HS-5 (cell line): ENCODE measurements at regions not wholly inside any gene's neighbourhood (a gene's known extent, or its start where the extent isn't known, plus 50 kb on each side); places are given as distances from the start of the nearest gene placed in this dataset.
"Not testable (repeated sequence)": the region's sequence is repeated elsewhere in the genome, so short reads cannot be mapped to it uniquely, and the experiment has no call there.

Source experiments
- DNase-seq: peaks from one replicate; pipeline ENCODE4 v3.0.0-alpha.2; 2012; ENCODE audit warnings: low read depth

DNA sequence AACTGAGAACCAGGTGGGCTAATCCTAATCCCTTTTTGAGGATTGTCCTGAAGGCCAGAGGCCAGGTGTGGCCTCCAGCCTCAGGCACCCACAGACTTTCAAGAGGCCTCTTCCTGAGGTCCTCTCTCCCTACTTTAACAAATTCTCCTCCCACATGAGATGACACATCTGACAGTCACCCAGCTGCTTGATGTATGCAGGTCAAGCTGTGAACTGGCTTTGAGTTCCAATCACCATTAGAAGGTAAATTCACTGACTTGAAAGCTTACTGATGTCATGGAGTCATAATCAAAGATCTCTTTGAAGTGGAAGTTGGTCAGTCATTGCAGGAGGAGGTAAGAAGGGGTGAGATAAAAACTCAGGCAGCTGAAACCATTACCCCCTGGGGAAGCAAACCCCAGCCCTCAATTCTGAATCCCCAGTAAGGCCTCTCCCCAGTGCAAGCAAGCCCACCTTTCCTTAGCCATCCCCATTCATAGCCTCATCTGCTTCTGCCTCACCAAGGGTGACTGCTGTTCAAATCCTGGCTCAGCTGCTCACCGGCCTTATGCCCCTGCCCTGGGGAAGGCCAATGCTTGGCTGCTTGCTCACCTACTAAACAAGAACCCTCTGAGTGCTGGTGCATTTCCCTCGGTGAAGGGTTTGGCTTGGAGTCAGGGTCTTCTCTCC is 196.3 kb downstream of the BCL2L11 start:
- not testable (repeated sequence) for DNase-seq

- not testable (repeated sequence) for DNase-seq
Measured at GRCh38 chr2:111319552-111319951, 198.8 kb downstream of the BCL2L11 start.

GRCh38 chr2:111320264-111320663 is 199.6 kb downstream of the BCL2L11 start:
- DNase-seq: not testable (repeated sequence)

- peak; percentile 56 for DNase-seq
Measured at GRCh38 chr2:111320965-111321364, 200.3 kb downstream of the BCL2L11 start.

DNA sequence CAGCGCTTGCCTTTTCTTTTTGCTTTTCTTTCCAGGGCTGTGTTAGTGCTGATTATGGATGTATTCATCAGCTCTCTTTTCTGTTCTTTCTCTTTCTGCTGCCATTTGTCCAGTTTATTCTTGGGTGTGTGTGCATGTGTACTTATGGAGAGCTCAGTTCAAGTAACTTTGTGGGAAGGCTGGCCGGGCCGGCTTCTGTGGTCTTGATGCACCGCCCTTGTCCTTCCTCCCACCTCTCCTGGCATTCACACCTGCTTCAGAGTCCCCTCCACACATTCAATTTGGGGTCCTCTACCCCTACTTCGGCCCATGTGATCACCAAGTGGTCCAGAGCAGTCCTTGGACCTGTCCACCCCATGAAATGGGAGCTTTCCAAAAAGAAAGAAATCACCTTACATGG is 202.7 kb downstream of the BCL2L11 start:
- DNase-seq: not testable (repeated sequence)

- DNase-seq: not testable (repeated sequence)
Measured at GRCh38 chr2:111327726-111328125, 207.0 kb downstream of the BCL2L11 start.

GRCh38 chr2:111329309-111329708 is 208.6 kb downstream of the BCL2L11 start:
- not testable (repeated sequence) for DNase-seq

GRCh38 chr2:111331099-111331724 is 210.5 kb downstream of the BCL2L11 start:
- not testable (repeated sequence) for DNase-seq

- not testable (repeated sequence) for DNase-seq
Measured at GRCh38 chr2:111335220-111335907, 214.7 kb downstream of the BCL2L11 start.

GRCh38 chr2:111338474-111338873 is 217.8 kb downstream of the BCL2L11 start:
- not testable (repeated sequence) for DNase-seq

DNA sequence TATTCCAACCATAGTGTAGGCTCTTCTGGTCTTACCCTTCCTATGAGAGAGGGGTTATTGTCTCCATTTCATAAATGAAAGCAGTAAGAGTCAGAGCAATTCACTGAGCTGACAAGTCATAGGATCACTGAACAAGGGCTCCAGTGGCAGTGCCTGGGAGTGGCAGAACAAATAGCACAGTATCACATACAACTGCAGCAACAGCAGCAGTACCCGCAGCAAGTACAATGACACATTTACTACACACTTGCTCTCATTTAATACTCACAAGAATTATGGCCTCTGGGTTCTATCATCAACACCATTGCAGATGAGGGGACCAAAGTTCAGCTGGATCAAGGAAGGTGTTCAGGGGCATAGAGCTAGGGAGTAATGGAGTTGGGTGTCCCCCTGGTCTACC is 218.8 kb downstream of the BCL2L11 start:
- DNase-seq: not testable (repeated sequence)

DNA sequence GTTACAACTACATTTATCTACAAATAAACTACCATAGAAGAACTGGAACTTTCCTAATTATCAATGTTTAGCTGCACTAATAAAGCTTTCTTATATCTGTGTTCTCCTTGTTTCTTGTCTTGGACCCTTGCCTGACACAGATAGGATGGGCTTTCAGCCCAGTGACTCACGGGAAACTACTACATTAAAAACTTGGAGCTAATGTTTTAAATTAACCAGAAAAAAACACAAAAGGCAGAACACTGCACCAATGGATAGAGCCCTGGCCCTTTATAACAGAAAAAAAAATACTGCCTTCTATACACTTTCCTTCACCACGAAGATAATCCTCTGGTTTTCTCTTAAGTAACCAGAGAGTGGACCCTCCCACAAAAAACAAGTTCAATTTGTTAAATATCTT is 223.9 kb downstream of the BCL2L11 start:
- not testable (repeated sequence) for DNase-seq

DNA sequence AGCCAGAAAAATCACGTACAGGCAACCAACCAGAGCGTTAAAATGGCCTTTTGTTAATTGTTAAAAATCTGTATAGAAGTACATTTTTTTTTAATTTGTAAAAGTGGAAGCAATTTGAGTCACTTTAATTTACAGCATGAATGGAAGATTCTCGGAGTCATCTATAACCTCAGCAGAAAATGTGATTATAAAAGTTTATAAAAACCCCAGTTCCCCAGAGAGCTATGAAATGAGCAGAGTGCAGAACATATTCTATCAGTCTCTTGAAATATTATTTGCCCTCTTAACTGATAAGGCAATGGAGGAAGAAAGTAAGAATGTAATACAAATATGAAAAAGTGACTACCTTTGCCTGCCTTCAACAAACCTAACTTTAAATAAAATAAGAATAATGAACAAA is 224.7 kb downstream of the BCL2L11 start:
- DNase-seq: not testable (repeated sequence)

DNA sequence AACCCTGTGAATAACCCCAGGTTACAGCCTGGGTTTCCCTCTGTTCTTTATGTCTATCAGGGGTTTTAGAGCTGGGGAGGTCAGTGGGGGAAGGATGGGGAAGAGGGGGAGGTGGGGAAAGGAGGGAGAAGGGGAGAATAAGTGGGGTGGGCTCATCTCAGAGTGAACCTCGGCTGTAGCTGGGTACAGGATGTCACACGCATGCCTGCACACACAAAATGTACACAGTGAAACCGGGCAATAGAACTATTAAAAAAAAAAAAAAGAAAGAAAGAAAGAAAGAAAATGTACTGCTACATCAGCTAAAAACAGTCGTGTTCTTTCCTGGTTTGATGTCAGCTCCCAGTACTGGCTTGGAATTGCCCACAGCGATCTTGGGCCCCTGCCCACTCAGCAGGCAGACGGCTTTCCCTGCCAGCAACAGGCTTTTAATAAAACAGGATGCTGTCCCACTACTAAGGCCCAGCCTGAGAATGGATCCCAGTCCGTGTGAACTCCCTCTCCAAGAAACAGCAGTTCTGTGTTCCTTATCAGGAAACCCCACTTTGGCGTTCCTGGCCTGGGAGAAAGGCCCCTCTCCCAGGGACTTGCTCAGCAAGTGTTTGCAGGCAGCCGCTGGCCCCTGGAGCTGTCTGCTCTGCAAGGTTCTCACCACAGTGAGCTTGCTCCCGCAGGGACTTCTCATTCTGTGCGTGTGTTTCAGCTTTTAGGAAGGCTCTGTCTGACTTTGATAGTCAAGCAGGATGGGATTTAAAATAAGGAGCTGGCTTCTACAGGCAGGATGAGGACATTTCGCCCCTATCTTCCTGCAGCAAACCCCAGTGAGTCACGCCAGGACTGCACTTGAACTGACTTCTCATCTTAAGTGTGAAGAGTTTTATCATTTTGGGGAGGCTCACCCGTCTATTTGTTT is 225.6 kb downstream of the BCL2L11 start:
- not testable (repeated sequence) for DNase-seq

DNA sequence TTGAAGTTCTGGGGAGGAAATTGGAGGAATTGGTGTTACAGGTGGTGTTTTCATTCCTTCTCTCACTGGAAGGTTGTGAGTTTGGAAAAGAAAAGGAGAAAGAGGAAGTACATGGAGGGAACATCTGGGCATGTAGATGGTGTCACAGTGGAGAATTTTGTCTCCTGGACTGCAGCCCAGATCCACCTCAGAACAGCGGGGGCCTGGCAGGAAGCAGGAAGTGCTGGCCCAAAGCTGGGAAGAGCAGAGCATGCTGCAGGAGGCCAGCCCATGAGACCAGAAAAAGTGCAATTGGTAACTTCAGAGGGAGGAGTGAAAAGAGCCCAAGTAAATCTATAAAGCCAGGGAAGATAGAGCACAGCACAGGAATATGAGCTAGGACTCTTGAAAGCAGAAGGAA is 227.0 kb downstream of the BCL2L11 start:
- not testable (repeated sequence) for DNase-seq

- not testable (repeated sequence) for DNase-seq
Measured at GRCh38 chr2:111348316-111348715, 227.6 kb downstream of the BCL2L11 start.

- DNase-seq: not testable (repeated sequence)
Measured at GRCh38 chr2:111355022-111355817, 234.5 kb downstream of the BCL2L11 start.

DNA sequence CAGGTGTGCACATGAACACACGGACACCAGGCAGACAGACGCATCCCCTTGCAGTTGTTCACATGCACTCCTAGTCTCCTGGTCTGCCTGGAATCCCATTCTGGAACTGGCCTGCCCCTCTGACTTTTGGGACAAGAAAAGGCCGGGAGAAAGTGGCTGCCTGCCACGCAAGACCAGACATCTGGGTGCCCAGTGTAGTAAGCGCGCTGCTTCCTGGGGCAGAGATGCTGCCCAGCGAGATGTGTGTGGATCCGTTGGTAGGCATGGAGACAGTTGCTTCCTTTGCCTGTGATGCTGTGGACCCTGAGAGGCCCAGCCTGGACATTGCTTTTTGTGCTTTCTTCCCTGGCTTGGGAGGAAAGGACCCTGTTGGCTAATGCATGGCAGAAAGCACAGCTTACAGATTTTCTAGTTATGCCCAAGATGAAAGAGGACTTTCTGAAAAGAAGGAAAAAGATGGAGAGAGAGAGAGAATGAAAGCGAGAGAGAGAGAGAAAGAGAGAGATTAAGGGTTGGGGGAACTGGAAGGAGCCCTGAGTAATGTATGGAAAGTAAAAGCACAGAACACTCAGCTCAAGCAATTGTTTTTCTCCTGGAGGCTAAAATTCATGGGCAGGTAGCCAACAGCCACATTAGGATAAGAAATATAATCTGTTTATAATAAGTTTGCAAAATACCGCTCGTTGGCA is 235.3 kb downstream of the BCL2L11 start:
- DNase-seq: not testable (repeated sequence)

GRCh38 chr2:111356512-111357031 is 235.9 kb downstream of the BCL2L11 start:
- not testable (repeated sequence) for DNase-seq

DNA sequence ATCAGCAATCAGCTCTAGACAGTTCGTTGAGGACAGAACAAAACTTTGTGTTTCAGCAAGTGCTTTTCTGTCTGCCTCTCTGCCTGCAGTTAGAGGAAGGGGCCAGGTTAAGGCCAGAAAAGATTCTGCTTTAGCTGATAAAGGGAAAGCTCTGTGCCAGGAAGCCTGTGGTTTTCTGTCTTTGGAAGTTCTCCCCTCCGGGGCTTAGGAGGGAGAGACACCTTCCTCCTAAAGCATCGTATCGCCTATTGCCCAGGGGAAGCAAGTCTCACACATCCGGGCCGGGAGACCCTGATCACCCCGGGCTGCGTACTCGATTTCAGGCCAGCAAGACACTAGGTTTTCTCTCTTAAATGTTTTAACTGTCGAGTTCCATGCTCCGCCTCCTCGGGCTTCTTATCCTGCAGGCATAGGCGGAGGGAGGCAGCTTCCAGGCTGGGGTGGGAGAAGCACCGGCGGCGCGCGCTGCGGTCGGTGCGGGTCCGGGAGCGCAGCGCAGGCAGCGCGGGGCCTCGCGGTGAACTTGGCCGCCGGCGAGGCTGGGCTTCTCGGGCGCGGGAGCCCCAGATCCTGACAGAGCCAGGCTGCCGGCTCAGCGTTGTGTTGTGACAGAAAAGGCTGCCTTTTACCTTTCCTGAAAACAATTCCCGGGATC is 245.4 kb downstream of the BCL2L11 start:
- DNase-seq: not testable (repeated sequence)
